ENCODE measurements at regions not wholly inside any gene's neighbourhood (a gene's known extent, or its start where the extent isn't known, plus 50 kb on each side); places are given as distances from the start of the nearest gene placed in this dataset.

GRCh38 chr2:75986617-75987016, 275.9 kb upstream of the GCFC2 start:
- TF ChIP-seq POLR2A (IDR thresholded peaks at IDR 0.05; ENCODE audit: borderline replicate concordance, extremely low read depth, insufficient read depth, insufficient read length), result no peak
- TF ChIP-seq MAX (IDR thresholded peaks at IDR 0.05), result no peak
- no peak for TF ChIP-seq CTCF (IDR thresholded peaks at IDR 0.05 in 2 of 3, conservative IDR thresholded peaks at IDR 0.05 in 1 of 3; ENCODE audit: borderline replicate concordance in 1 of 3, insufficient read depth in 1 of 3, low read depth in 2 of 3, low read length in 2 of 3)
- no peak for TF ChIP-seq POLR2AphosphoS5 (IDR thresholded peaks at IDR 0.05; ENCODE audit: low read depth, low read length)
- no peak for TF ChIP-seq RAD21 (IDR thresholded peaks at IDR 0.05; ENCODE audit: low read depth)
- TF ChIP-seq REST (IDR thresholded peaks at IDR 0.05; ENCODE audit: low read depth), result no peak
